Activated B cell treated with CpG ODN at 0.5 μM for 24 hours (primary cell): ENCODE measurements at regions not wholly inside any gene's neighbourhood (a gene's known extent, or its start where the extent isn't known, plus 50 kb on each side); places are given as distances from the start of the nearest gene placed in this dataset.

Experiments used
- ATAC-seq: fragments of 200-7000 bp; cut with Tn5 transposase; one replicate; pipeline ENCODE4 v1.10.0; 2021; ENCODE audit warnings: low read depth, mild to moderate bottlenecking, moderate library complexity
- CTCF ChIA-PET: fragments of 350-600 bp; sonication (Branson Sonifier 250); formaldehyde crosslinking; loops from one replicate; lab custom pipeline; 2021; ENCODE audit warnings: antibody characterized with exemption; lab: Charles Lee
- POLR2A ChIA-PET: fragments of 350-600 bp; sonication (Branson Sonifier 250); formaldehyde crosslinking; loops from one replicate; lab custom pipeline; 2021; ENCODE audit warnings: antibody characterized with exemption; lab: Charles Lee
- DNase-seq: peaks from one replicate; pipeline ENCODE4 v3.0.0; 2022
- H3K27ac Mint-ChIP-seq: one replicate; pipeline ENCODE4 v1.8.0; 2020; ENCODE audit warnings: mixed read lengths
- H3K27me3 Mint-ChIP-seq: one replicate; pipeline ENCODE4 v1.8.0; 2021; ENCODE audit warnings: mixed read lengths
- H3K36me3 Mint-ChIP-seq: one replicate; pipeline ENCODE4 v1.8.0; 2021; ENCODE audit warnings: low read depth, mixed read lengths
- H3K4me1 Mint-ChIP-seq: one replicate; pipeline ENCODE4 v1.8.0; 2021; ENCODE audit warnings: mixed read lengths
- H3K4me3 Mint-ChIP-seq: one replicate; pipeline ENCODE4 v1.8.0; 2020; ENCODE audit warnings: mild to moderate bottlenecking, mixed read lengths
- H3K9me3 Mint-ChIP-seq: one replicate; pipeline ENCODE4 v1.8.0; 2020; ENCODE audit warnings: mixed read lengths
- intact Hi-C: fragments of 100-400 bp; cut with micrococcal nuclease; formaldehyde crosslinking; loops from one replicate; pipeline ENCODE4 v1.15.1; 2024
- TF ChIP-seq, protein P1 (sequence below): fragments of 200-600 bp; IDR thresholded peaks from one replicate; pipeline ENCODE4 v1.8.0; 2022; ENCODE audit warnings: antibody characterized with exemption, mild to moderate bottlenecking

- Mint-ChIP-seq H3K4me1 (no peaks in the 10 kb centered on the region), H3K4me3 (no peak overlapping the region), H3K9me3 (no peaks in the 10 kb centered on the region), H3K36me3 (no peaks in the 10 kb centered on the region), H3K27me3 (no peaks in the 10 kb centered on the region), H3K27ac (no peak overlapping the region)
- CTCF ChIA-PET, result no interaction called here
- TF ChIP-seq, protein P1, sequence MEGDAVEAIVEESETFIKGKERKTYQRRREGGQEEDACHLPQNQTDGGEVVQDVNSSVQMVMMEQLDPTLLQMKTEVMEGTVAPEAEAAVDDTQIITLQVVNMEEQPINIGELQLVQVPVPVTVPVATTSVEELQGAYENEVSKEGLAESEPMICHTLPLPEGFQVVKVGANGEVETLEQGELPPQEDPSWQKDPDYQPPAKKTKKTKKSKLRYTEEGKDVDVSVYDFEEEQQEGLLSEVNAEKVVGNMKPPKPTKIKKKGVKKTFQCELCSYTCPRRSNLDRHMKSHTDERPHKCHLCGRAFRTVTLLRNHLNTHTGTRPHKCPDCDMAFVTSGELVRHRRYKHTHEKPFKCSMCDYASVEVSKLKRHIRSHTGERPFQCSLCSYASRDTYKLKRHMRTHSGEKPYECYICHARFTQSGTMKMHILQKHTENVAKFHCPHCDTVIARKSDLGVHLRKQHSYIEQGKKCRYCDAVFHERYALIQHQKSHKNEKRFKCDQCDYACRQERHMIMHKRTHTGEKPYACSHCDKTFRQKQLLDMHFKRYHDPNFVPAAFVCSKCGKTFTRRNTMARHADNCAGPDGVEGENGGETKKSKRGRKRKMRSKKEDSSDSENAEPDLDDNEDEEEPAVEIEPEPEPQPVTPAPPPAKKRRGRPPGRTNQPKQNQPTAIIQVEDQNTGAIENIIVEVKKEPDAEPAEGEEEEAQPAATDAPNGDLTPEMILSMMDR, result no peak
- intact Hi-C loops, result no loop called here
- POLR2A ChIA-PET, result interaction anchor here (0.7 kb wide), 1 partner anchor 1535 kb away, joined by 4 read pairs; no protein-coding TSS in a partner anchor
- no peak for DNase-seq
- ATAC-seq, result no peak
Measured at GRCh38 chr3:20310629-20311028, 124.6 kb upstream of the SGO1 start.

DNA sequence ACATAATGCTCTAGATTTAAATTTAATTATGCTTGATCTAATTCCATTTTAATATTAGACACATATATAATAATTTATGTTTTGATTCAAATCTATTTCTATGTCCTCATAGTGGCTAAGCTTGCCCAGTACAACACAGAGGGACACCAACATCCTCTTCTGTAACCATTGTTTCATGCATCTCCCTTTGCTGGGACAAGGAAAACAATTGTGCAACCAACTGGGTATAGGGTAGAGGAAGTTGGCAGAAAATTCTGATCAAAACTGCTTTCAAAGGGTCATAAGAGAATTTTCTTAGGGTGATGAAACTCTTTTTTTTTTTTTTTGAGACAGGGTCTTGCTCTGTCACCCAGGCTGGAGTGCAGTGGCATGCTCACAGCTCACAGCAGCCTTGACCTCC is 121.4 kb upstream of the SGO1 start:
- Mint-ChIP-seq H3K4me3 (no peak overlapping the region), H3K4me1 (no peaks in the 10 kb centered on the region), H3K27ac (no peak overlapping the region), H3K36me3 (no peaks in the 10 kb centered on the region), H3K9me3 (peaks cover 4% of the 10 kb centered on the region), H3K27me3 (no peaks in the 10 kb centered on the region)
- DNase-seq, result no peak
- CTCF ChIA-PET, result no interaction called here
- POLR2A ChIA-PET, result no interaction called here
- intact Hi-C loops, result no loop called here
- no peak for ATAC-seq
- TF ChIP-seq, protein P1, result no peak

DNA sequence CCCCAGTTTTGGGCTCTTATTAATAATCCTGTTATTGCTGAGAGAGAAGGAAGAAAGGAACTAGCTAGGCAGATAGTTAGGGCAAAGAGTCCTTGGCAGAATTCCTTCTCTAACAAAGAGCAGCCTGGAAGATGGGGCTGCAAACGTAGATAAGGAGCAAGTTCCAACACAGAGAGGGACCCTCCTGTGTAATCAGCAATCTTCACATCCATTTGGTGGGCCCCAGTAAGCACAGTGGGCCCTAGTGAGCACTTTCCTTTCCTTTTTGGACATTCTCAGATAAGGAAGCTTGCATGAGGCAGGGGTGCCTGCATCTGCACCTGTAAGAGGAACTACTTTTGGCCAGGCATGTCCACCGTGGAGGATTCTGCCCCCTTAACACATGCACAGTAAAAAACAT is 119.6 kb upstream of the SGO1 start:
- TF ChIP-seq, protein P1, result no peak
- Mint-ChIP-seq H3K9me3 (peaks cover 4% of the 10 kb centered on the region), H3K4me3 (no peak overlapping the region), H3K27me3 (no peaks in the 10 kb centered on the region), H3K27ac (no peak overlapping the region), H3K36me3 (no peaks in the 10 kb centered on the region), H3K4me1 (no peaks in the 10 kb centered on the region)
- ATAC-seq (no peak), DNase-seq (no peak)
- intact Hi-C loops, result no loop called here
- ChIA-PET POLR2A (no interaction called here), CTCF (no interaction called here)

DNA sequence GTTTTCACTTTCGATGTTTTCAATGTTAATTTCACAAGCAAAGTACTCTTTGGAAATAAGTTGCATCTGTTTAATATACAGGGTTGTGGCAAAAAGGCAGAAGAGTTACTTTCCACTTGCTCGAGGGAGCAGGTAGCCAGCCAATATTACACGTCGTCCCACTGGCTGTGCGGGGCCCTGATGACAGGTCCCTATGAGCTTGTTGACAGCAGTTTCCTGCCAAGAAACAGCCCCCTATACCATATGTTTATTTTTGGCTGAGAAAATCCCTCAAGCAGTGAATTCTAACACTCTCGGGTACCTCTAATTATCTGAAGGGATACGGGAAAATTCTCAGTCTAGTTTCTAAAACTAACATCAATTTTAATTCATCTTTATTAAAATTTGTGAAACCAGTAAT is 116.8 kb upstream of the SGO1 start:
- CTCF ChIA-PET, result no interaction called here
- POLR2A ChIA-PET, result no interaction called here

DNA sequence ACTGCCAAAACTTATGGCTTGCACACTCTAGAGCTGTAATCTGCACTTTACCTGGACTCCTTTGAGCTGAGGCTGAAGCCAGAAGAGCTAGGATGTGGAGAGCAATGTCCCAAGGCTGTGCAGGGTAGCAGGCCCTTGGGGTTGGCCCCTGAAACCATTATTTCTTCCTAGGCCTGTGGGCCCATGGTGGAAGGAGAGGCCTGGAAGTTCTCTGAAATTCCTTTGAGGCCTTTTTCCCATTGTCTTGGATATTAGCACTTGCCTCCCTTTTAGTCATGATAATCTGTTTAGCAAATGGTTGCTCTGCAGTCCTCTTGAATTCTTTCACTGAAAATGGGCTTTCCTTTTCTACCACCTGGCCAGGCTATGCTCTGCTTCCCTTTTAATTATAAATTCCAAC is 102.0 kb upstream of the SGO1 start:
- ATAC-seq, result no peak
- no peak overlapping the region for H3K4me3 Mint-ChIP-seq
- no peaks in the 10 kb centered on the region for H3K4me1 Mint-ChIP-seq
- peaks cover 19% of the 10 kb centered on the region for H3K36me3 Mint-ChIP-seq
- H3K9me3 Mint-ChIP-seq, result peaks cover 31% of the 10 kb centered on the region
- ChIA-PET POLR2A (no interaction called here), CTCF (no interaction called here)
- no peaks in the 10 kb centered on the region for H3K27me3 Mint-ChIP-seq
- no peak for DNase-seq
- intact Hi-C loops, result no loop called here
- TF ChIP-seq, protein P1, result no peak
- no peak overlapping the region for H3K27ac Mint-ChIP-seq

More for the DNA sequence above, 116.8 kb upstream of the SGO1 start:
- H3K9me3 Mint-ChIP-seq, result peaks cover 4% of the 10 kb centered on the region
- no peak overlapping the region for H3K4me3 Mint-ChIP-seq
- TF ChIP-seq, protein P1, result no peak
- no peak overlapping the region for H3K27ac Mint-ChIP-seq
- ATAC-seq (no peak), DNase-seq (no peak)
- intact Hi-C loops, result no loop called here
- no peaks in the 10 kb centered on the region for H3K4me1 Mint-ChIP-seq
- H3K27me3 Mint-ChIP-seq, result no peaks in the 10 kb centered on the region
- no peaks in the 10 kb centered on the region for H3K36me3 Mint-ChIP-seq
